ENCODE measurements at regions not wholly inside any gene's neighbourhood (a gene's known extent, or its start where the extent isn't known, plus 50 kb on each side); places are given as distances from the start of the nearest gene placed in this dataset.
A peak's percentile ranks its signal among the peaks of the same experiment; 100 is the strongest.

DNA sequence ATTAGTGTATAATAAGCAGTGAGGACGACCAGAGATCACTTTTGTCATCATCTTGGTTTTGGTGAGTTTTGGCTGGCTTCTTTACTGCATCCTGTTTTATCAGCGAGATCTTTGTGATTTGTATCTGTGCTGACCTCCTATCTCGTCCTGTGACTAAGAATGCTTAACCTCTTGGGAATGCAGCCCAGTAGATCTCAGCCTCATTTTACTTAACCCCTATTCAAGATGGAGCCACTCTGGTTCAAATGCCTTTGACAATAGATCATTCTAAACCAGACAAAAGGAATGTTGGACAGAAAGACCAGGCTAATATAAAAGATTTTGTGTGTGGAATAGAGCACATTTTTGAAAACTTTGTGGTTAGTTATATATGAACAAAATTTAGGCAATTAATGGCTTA, 618.5 kb upstream of the BCHE start:
- Histone ChIP-seq H3K27me3 (no peaks in the 10 kb centered on the region), H3K4me3 (no peak overlapping the region), H3K4me1 (no peaks in the 10 kb centered on the region), H3K36me3 (replicated peaks in 1 of 2; ENCODE audit: insufficient read depth in 1 of 2, low read depth in 2 of 2) (no peaks in the 10 kb centered on the region), H3K27ac (no peak overlapping the region), H3K9me3 (no peaks in the 10 kb centered on the region)
- WGBS, 2 donors, result 62 to 70% methylated on average over 3 of the region's 3 CpGs
- DNase-seq (no peak), ATAC-seq (no peak)
- TF ChIP-seq POLR2A (IDR thresholded peaks at IDR 0.05), result no peak
- TF ChIP-seq, protein P1, sequence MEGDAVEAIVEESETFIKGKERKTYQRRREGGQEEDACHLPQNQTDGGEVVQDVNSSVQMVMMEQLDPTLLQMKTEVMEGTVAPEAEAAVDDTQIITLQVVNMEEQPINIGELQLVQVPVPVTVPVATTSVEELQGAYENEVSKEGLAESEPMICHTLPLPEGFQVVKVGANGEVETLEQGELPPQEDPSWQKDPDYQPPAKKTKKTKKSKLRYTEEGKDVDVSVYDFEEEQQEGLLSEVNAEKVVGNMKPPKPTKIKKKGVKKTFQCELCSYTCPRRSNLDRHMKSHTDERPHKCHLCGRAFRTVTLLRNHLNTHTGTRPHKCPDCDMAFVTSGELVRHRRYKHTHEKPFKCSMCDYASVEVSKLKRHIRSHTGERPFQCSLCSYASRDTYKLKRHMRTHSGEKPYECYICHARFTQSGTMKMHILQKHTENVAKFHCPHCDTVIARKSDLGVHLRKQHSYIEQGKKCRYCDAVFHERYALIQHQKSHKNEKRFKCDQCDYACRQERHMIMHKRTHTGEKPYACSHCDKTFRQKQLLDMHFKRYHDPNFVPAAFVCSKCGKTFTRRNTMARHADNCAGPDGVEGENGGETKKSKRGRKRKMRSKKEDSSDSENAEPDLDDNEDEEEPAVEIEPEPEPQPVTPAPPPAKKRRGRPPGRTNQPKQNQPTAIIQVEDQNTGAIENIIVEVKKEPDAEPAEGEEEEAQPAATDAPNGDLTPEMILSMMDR (IDR thresholded peaks at IDR 0.05), result no peak
- intact Hi-C loops (cut with DNase I), result no loop called here

DNA sequence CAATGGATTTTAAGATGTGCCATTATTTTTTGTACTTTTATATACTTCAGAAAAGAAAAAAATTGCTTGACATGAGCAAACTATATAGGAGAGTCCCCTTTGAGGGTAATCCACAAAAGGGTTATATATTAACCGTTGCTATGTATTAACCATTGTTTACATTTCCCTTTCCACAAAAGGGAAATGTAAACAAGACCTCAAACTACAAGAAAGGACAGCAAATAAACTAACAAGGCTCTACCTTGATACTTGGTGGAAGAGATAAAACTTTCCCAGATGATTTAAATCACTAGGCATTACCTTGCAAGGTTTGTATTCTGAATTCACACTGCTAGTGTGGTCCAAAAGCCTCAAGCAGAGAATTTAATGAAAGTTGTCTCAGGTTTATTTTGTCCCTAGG, 616.3 kb upstream of the BCHE start:
- H3K9me3 ChIP-seq, result no peaks in the 10 kb centered on the region

DNA sequence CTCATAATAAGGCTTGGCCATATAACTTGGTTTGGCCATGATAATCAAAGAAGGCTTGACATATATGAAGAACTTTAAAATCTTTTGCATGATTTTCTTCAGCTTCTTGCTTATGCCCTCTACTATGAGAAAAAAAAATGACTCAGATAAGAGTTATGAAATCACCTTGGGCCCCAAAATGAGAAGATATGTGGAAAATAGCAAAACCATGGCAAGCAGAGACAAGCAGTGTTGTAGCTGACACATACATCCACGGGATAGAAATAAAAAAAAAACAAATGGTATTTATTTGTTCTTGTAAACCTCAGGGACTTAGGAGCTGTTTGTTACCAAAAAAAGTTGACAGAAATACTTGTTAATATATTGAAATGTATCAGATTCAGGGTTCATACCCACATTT, 614.8 kb upstream of the BCHE start:
- intact Hi-C loops (cut with DNase I), result no loop called here
- Histone ChIP-seq H3K36me3 (replicated peaks in 1 of 2; ENCODE audit: insufficient read depth in 1 of 2, low read depth in 2 of 2) (no peaks in the 10 kb centered on the region), H3K27me3 (no peaks in the 10 kb centered on the region), H3K4me3 (no peak overlapping the region), H3K27ac (no peak overlapping the region), H3K4me1 (no peaks in the 10 kb centered on the region), H3K9me3 (no peaks in the 10 kb centered on the region)
- no peak for DNase-seq
- 67 to 71% methylated on average over 1 of the region's 1 CpG for whole genome bisulfite sequencing, 2 donors
- ATAC-seq, result no peak
- TF ChIP-seq, protein P1 (IDR thresholded peaks at IDR 0.05), result no peak
- TF ChIP-seq POLR2A (IDR thresholded peaks at IDR 0.05), result no peak

More for the DNA sequence above, 616.3 kb upstream of the BCHE start:
- Histone ChIP-seq H3K4me1 (no peaks in the 10 kb centered on the region), H3K36me3 (replicated peaks in 1 of 2; ENCODE audit: insufficient read depth in 1 of 2, low read depth in 2 of 2) (no peaks in the 10 kb centered on the region), H3K4me3 (no peak overlapping the region), H3K27me3 (no peaks in the 10 kb centered on the region), H3K27ac (no peak overlapping the region)
- intact Hi-C loops (cut with DNase I), result no loop called here
- ATAC-seq (peak; percentile 40), DNase-seq (no peak)
- whole genome bisulfite sequencing, 2 donors, result 13 to 16% methylated on average over 1 of the region's 1 CpG
- TF ChIP-seq POLR2A (IDR thresholded peaks at IDR 0.05), result no peak

DNA sequence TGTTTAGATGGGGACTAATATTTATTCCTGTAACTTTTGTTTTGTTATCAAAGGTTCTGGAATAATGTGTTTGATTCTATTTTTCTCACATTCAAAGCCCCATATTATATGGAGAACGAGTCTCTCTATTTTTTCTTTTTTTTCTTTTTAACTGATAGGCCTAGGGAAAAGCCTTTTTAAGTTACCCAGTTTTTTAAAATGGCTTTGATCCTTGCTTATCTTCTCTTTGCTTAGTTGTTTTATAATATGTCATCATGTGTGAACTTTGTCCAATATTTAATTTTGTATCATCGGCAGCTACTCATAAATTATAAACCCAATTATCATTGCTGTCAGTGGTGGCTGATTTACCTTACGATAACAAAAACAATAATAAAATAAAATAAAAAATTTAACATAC, 610.3 kb upstream of the BCHE start:
- no peak overlapping the region for H3K4me3 ChIP-seq
- no peaks in the 10 kb centered on the region for H3K27me3 ChIP-seq
- WGBS, 2 donors, result 24 to 29% methylated on average over 3 of the region's 3 CpGs
- TF ChIP-seq, protein P1 (IDR thresholded peaks at IDR 0.05), result no peak
- TF ChIP-seq POLR2A (IDR thresholded peaks at IDR 0.05), result no peak
- H3K27ac ChIP-seq, result no peak overlapping the region
- DNase-seq (no peak), ATAC-seq (no peak)
- intact Hi-C loops (cut with DNase I), result no loop called here
- no peaks in the 10 kb centered on the region for H3K9me3 ChIP-seq
- H3K4me1 ChIP-seq, result no peaks in the 10 kb centered on the region
- no peaks in the 10 kb centered on the region for H3K36me3 ChIP-seq (replicated peaks in 1 of 2; ENCODE audit: insufficient read depth in 1 of 2, low read depth in 2 of 2)

DNA sequence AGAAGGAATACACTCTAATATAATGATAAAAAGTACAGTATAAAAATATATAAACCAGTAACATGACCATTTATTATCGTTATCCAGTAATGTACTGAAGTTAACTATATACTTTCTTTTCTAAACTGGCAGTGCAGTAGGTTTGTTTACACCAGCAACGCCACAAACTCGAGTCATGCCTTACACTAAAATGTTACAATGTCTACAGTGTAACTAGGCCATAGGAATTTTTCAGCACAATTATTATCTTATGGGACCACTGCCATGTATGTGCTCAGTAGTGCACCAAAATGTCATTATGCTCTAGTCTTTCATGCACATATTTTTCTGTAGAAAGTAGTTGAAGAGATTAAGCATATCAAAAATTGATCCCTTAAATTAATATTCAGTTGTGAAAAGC, 609.8 kb upstream of the BCHE start:
- no peak for DNase-seq

More for the DNA sequence above, 609.8 kb upstream of the BCHE start:
- no peaks in the 10 kb centered on the region for H3K27me3 ChIP-seq
- H3K27ac ChIP-seq, result no peak overlapping the region
- H3K36me3 ChIP-seq (replicated peaks in 1 of 2; ENCODE audit: insufficient read depth in 1 of 2, low read depth in 2 of 2), result no peaks in the 10 kb centered on the region
- TF ChIP-seq POLR2A (IDR thresholded peaks at IDR 0.05), result no peak
- TF ChIP-seq, protein P1 (IDR thresholded peaks at IDR 0.05), result no peak
- no peak for ATAC-seq
- WGBS, 2 donors, result 34 to 38% methylated on average over 3 of the region's 3 CpGs
- H3K4me3 ChIP-seq, result no peak overlapping the region
- no peaks in the 10 kb centered on the region for H3K4me1 ChIP-seq
- intact Hi-C loops (cut with DNase I), result no loop called here
- no peaks in the 10 kb centered on the region for H3K9me3 ChIP-seq

Data from body of pancreas (tissue), 4 donors.